Ascending aorta (tissue), 2 donors: ENCODE measurements at regions not wholly inside any gene's neighbourhood (a gene's known extent, or its start where the extent isn't known, plus 50 kb on each side); places are given as distances from the start of the nearest gene placed in this dataset.

Experiments
- DNase-seq, 2 donors: peaks; one replicate each; pipeline ENCODE4 v3.0.0-alpha.2; 2019; ENCODE audit warnings: low spot score in 2 of 2
- H3K27ac ChIP-seq, 2 donors: fragments of 200-600 bp; sonication (generic); one replicate each; pipeline ENCODE4 v1.5.1; 2016 to 2017; ENCODE audit warnings: mild to moderate bottlenecking in 1 of 2
- H3K27me3 ChIP-seq: fragments of 200-600 bp; sonication (generic); one replicate; pipeline ENCODE4 v1.5.1; 2017
- H3K36me3 ChIP-seq, 2 donors: fragments of 200-600 bp; sonication (generic); one replicate each; pipeline ENCODE4 v1.5.1; 2016
- H3K4me1 ChIP-seq, 2 donors: fragments of 200-600 bp; sonication (generic); one replicate each; pipeline ENCODE4 v1.5.1; 2016 to 2017; ENCODE audit warnings: mild to moderate bottlenecking in 1 of 2
- H3K4me3 ChIP-seq, 2 donors: fragments of 200-600 bp; sonication (generic); one replicate each; pipeline ENCODE4 v1.5.1; 2016 to 2017; ENCODE audit warnings: mild to moderate bottlenecking in 1 of 2
- H3K9me3 ChIP-seq, 2 donors: fragments of 200-600 bp; sonication (generic); one replicate each; pipeline ENCODE4 v1.5.1; 2016
- intact Hi-C: fragments of 100-400 bp; cut with DNase I; formaldehyde crosslinking; loops from one replicate; pipeline ENCODE4 v1.15.1; 2023
- TF ChIP-seq, protein P1 (sequence below), 3 experiments: fragments of 200-600 bp in 2 of 3; fragments of 450-650 bp in 1 of 3; sonication (generic) in 2 of 3; IDR thresholded peaks; one replicate each; pipeline ENCODE4 v1.5.1; 2016 to 2019; ENCODE audit warnings: antibody characterized with exemption in 3 of 3, mild to moderate bottlenecking in 1 of 3, moderate library complexity in 1 of 3

DNA sequence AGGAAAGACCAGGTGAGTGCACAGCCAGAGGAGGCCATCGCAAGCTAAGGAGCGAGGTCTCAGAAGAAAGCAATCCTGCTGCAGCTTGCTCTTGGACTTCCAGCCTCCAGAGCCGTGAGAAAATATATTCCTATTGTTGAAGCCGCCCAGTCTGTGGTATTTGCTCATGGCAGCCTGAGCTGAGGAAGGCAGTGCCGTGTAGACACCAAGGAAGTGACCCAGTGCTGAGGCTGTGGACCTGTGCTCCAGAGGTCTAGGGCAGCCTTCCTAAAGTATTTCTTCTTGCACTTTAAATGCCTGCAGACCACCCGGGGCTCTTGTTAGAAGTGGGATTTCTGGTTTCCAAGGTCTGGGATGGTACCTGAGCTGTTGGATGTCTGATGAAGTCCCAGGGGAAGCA, 158.5 kb upstream of the KL start:
- TF ChIP-seq, protein P1, sequence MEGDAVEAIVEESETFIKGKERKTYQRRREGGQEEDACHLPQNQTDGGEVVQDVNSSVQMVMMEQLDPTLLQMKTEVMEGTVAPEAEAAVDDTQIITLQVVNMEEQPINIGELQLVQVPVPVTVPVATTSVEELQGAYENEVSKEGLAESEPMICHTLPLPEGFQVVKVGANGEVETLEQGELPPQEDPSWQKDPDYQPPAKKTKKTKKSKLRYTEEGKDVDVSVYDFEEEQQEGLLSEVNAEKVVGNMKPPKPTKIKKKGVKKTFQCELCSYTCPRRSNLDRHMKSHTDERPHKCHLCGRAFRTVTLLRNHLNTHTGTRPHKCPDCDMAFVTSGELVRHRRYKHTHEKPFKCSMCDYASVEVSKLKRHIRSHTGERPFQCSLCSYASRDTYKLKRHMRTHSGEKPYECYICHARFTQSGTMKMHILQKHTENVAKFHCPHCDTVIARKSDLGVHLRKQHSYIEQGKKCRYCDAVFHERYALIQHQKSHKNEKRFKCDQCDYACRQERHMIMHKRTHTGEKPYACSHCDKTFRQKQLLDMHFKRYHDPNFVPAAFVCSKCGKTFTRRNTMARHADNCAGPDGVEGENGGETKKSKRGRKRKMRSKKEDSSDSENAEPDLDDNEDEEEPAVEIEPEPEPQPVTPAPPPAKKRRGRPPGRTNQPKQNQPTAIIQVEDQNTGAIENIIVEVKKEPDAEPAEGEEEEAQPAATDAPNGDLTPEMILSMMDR (IDR thresholded peaks at IDR 0.05) = no peak
- Histone ChIP-seq H3K27ac (no peak overlapping the region), H3K4me3 (no peak overlapping the region), H3K9me3 (peaks cover 0 to 8% of the 10 kb centered on the region in 2 donors), H3K27me3 (no peaks in the 10 kb centered on the region), H3K4me1 (no peaks in the 10 kb centered on the region), H3K36me3 (no peaks in the 10 kb centered on the region)
- intact Hi-C loops = no loop called here
- DNase-seq = no peak

DNA sequence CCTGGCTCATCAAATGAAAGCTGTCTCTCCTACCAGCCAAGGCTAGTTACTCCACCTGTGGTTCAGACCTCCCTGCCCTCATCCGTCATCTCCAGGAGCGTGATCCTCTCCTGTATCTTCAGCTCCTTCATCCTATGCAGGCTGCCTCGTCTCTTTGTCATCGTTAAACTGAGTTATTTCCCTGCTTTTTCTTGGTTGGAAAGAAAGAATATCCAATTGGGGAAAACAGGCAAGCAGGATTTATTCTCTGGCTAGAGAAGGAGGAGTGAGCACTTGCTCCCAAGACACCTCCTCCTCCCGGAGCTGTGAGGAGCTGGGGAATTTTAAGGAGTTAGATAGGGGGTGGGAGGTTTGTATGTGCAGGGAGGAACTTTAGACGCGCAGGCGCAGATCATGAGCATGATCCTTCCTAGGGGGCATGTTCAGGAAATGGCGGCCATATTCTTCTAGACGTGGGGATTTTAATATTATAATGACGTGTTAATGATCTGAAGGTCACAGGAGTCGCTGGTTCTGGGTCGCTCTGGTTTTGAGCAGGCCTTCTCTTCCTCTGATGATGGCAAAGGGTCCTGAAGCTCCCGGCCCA, 156.4 kb upstream of the KL start:
- no peaks in the 10 kb centered on the region for H3K27me3 ChIP-seq
- H3K9me3 ChIP-seq = peaks cover 0 to 8% of the 10 kb centered on the region in 2 donors
- no peak overlapping the region for H3K27ac ChIP-seq
- intact Hi-C loops = no loop called here
- H3K36me3 ChIP-seq = no peaks in the 10 kb centered on the region
- no peak for DNase-seq
- H3K4me1 ChIP-seq = no peaks in the 10 kb centered on the region
- TF ChIP-seq, protein P1 (IDR thresholded peaks at IDR 0.05) = no peak
- H3K4me3 ChIP-seq = no peak overlapping the region

DNA sequence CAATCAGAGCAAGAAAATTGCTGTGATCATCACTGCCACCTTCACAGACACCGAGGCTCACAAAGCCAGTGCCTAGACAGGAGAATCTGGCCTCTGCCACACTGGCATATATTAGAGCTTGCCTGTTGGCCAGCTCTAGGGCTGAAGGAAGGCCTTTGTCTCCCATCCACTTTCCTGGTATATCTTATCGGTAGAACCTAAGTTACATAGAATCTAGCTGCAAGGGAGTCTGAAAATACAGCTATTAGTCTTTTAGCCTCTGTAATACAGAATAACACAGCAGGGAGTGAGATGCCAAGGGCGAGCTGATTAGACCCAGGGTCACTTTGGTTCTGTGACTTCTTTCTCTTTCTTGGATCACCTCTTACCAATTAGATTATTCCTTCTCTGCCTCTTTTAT, 154.9 kb upstream of the KL start:
- H3K27me3 ChIP-seq = no peaks in the 10 kb centered on the region
- H3K27ac ChIP-seq = no peak overlapping the region
- no peaks in the 10 kb centered on the region for H3K4me1 ChIP-seq
- TF ChIP-seq, protein P1 (IDR thresholded peaks at IDR 0.05) = no peak
- H3K9me3 ChIP-seq = peaks cover 0 to 8% of the 10 kb centered on the region in 2 donors
- H3K36me3 ChIP-seq = no peaks in the 10 kb centered on the region
- DNase-seq = no peak
- H3K4me3 ChIP-seq = no peak overlapping the region
- intact Hi-C loops = no loop called here

DNA sequence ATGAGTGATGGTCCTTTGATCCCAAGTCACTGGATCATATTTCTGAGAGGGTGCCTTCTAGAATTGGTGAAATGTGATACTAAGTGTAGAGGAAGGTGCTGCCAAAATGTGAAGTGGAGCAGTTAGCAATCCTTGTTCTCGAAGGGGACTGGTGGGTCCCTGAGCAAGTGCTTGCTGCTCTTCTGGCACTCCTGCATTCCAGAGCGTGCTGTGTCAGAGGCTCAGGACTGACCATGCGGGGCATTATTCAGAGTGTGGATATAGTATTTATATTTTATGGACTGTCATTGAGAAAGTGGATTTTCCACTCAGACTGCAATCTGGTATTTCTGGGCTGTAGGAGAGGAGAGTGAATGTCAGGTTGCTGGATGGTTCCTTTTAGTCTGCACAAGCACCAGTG, 152.6 kb upstream of the KL start:
- Histone ChIP-seq H3K9me3 (peaks cover 0 to 8% of the 10 kb centered on the region in 2 donors), H3K27me3 (no peaks in the 10 kb centered on the region), H3K27ac (no peak overlapping the region), H3K4me3 (no peak overlapping the region), H3K36me3 (no peaks in the 10 kb centered on the region), H3K4me1 (no peaks in the 10 kb centered on the region)
- intact Hi-C loops = no loop called here
- DNase-seq = no peak
- TF ChIP-seq, protein P1 (IDR thresholded peaks at IDR 0.05) = no peak

DNA sequence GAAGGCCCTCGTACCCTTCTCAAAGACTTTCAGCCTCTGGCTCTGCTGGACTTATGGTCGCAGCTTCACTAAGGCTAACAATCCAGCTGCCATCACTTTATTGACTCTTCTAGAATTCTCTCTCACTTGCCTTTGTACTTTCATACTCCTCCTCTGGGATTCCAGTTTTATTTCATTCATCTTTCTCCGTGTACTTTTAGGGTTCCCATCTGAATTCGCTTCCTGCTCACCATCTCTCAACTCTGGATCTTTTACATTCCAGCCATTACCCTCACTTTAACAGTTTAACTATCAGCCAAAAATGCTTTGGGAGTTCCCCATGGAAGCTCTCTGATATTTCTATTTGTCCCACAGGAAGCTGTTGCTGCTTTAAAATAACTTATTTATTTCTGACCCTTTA, 149.3 kb upstream of the KL start:
- Histone ChIP-seq H3K27me3 (no peaks in the 10 kb centered on the region), H3K27ac (no peak overlapping the region), H3K4me3 (no peak overlapping the region), H3K9me3 (peaks cover 0 to 13% of the 10 kb centered on the region in 2 donors), H3K4me1 (no peaks in the 10 kb centered on the region), H3K36me3 (no peaks in the 10 kb centered on the region)
- no peak for DNase-seq
- TF ChIP-seq, protein P1 (IDR thresholded peaks at IDR 0.05) = no peak
- intact Hi-C loops = no loop called here

DNA sequence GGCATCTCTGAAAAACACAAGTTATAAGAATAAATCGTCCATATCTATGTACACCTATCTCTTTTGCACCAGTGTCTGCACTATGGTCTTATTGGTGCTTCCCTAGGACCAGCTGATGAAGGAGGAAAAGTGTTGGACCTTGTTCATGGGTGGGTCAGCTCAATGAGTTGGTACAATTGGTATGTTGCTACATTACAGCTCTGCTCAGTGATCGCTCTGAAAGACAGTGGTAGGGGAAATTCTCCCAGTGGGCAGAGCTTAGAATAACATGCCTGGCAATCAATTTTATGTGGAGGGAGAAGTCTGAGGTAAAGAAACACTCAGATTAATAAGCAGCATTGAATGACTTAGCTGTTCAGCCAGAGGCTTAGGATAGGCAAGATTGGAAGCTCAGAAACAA, 138.7 kb upstream of the KL start:
- no peaks in the 10 kb centered on the region for H3K27me3 ChIP-seq
- no peaks in the 10 kb centered on the region for H3K9me3 ChIP-seq
- no peak for DNase-seq
- no peak overlapping the region for H3K4me3 ChIP-seq
- H3K27ac ChIP-seq = no peak overlapping the region
- H3K4me1 ChIP-seq = peaks cover 0 to 7% of the 10 kb centered on the region in 2 donors
- TF ChIP-seq, protein P1 (IDR thresholded peaks at IDR 0.05) = no peak
- intact Hi-C loops = no loop called here
- no peaks in the 10 kb centered on the region for H3K36me3 ChIP-seq
